ENCODE measurements at regions not wholly inside any gene's neighbourhood (a gene's known extent, or its start where the extent isn't known, plus 50 kb on each side); places are given as distances from the start of the nearest gene placed in this dataset.
A peak's percentile ranks its signal among the peaks of the same experiment; 100 is the strongest.

- TF ChIP-seq NFIC (IDR thresholded peaks at IDR 0.05): no peak
- no peak for TF ChIP-seq SIN3B (IDR thresholded peaks at IDR 0.05; ENCODE audit: low read depth)
- TF ChIP-seq POLR2A (conservative IDR thresholded peaks at IDR 0.05): no peak
- no peak for TF ChIP-seq SMC3 (conservative IDR thresholded peaks at IDR 0.05; ENCODE audit: insufficient read depth, low read depth, low read length)
- no peak for TF ChIP-seq POLR2AphosphoS5 (IDR thresholded peaks at IDR 0.05; ENCODE audit: control insufficient read depth, insufficient read depth, low read depth, low read length)
- no peak for TF ChIP-seq RBFOX2 (IDR thresholded peaks at IDR 0.05; ENCODE audit: low read depth, low read length)
- TF ChIP-seq, protein P1, sequence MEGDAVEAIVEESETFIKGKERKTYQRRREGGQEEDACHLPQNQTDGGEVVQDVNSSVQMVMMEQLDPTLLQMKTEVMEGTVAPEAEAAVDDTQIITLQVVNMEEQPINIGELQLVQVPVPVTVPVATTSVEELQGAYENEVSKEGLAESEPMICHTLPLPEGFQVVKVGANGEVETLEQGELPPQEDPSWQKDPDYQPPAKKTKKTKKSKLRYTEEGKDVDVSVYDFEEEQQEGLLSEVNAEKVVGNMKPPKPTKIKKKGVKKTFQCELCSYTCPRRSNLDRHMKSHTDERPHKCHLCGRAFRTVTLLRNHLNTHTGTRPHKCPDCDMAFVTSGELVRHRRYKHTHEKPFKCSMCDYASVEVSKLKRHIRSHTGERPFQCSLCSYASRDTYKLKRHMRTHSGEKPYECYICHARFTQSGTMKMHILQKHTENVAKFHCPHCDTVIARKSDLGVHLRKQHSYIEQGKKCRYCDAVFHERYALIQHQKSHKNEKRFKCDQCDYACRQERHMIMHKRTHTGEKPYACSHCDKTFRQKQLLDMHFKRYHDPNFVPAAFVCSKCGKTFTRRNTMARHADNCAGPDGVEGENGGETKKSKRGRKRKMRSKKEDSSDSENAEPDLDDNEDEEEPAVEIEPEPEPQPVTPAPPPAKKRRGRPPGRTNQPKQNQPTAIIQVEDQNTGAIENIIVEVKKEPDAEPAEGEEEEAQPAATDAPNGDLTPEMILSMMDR (IDR thresholded peaks at IDR 0.05 in 2 of 3, conservative IDR thresholded peaks at IDR 0.05 in 1 of 3; ENCODE audit: insufficient read depth in 2 of 3, low read depth in 1 of 3, low read length in 3 of 3): peak; percentile 5 to 38 (median 17); a peak in 1 of 6 replicates
- no peak for TF ChIP-seq RFX5 (IDR thresholded peaks at IDR 0.05; ENCODE audit: low read depth, low read length)
- TF ChIP-seq EZH2 (IDR thresholded peaks at IDR 0.05; ENCODE audit: borderline replicate concordance, low read depth, low read length): no peak
- TF ChIP-seq, protein P2, sequence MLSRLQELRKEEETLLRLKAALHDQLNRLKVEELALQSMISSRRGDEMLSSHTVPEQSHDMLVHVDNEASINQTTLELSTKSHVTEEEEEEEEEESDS (CRISPR knock-in tag; IDR thresholded peaks at IDR 0.05): no peak
- TF ChIP-seq TRIM28 (IDR thresholded peaks at IDR 0.05): no peak
- TF ChIP-seq RAD21 (CRISPR knock-in tag; conservative IDR thresholded peaks at IDR 0.05 in 1 of 2, IDR thresholded peaks at IDR 0.05 in 1 of 2): no peak
- TF ChIP-seq ZNF121 (CRISPR knock-in tag; conservative IDR thresholded peaks at IDR 0.05): no peak
These were observed 92.5 kb upstream of the SIM2 start for GRCh38 chr21:36606287-36606982.
